Amniotic epithelial cell (primary cell): ENCODE measurements at regions not wholly inside any gene's neighbourhood (a gene's known extent, or its start where the extent isn't known, plus 50 kb on each side); places are given as distances from the start of the nearest gene placed in this dataset.
"Not testable (repeated sequence)": the region's sequence is repeated elsewhere in the genome, so short reads cannot be mapped to it uniquely, and the experiment has no call there.

Experiments used
- DNase-seq: peaks from one replicate; pipeline ENCODE4 v3.0.0-alpha.2; 2010; ENCODE audit warnings: low read depth

DNA sequence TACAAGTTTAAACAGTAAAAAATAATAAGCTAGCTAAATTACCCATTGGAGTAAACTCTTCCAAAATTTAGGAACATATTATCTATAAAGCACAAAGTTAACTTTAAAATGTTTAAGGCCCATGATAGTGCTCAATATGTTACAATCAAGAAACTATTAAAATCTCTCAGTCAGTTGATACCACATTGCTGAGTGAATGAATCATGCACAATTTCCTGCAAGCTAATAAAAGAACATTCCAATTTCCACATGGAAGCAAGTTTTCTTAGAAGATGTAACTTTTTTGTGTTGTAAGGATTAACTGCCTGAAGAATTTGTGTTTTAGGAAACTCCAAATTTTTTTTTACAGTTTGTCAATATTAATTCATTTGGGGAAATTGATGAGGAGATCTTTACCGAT is 666.6 kb downstream of the SLITRK1 start:
- DNase-seq, result peak; percentile 54

GRCh38 chr13:83214452-83214851 is 667.8 kb downstream of the SLITRK1 start:
- DNase-seq, result no peak

GRCh38 chr13:83211301-83211700 is 671.0 kb downstream of the SLITRK1 start:
- no peak for DNase-seq

DNA sequence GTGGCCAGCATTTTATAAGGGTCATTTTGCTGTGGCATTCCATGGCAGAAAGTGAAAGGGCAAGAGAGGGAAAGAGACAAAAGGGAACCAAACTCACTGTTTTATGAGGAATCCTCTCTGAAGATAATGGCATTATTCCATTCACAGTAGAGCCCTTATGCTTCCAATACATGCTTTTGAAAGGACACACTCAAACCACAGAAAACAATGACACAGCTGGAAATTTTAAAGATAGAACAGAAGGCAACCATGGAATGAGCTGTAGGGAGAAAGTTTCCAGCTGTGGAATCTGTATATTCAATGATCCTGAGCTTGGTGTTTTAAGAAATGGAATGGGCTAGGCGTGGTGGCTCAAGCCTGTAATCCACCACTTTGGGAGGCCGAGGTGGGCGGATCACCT is 677.4 kb downstream of the SLITRK1 start:
- DNase-seq, result no peak

GRCh38 chr13:83201506-83201905 is 680.8 kb downstream of the SLITRK1 start:
- no peak for DNase-seq

DNA sequence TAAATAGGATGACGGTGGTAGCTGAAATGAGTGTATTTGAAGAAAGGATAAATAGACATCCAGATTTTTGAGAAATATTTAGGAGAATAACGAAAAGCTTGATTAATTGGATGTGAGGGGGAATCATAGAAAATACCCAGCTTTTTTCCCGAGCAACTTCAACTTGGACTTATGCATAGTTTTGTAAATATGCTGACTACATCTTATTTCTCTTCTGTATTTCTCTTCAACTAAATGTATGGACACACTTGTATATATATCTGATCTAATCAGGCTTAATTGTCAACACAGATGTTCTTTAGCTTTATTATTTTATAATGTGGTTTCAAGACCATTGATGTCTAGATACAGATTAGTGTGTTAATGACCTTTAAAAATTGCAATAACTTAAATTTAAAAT is 685.0 kb downstream of the SLITRK1 start:
- DNase-seq, result no peak

- peak; percentile 51 for DNase-seq
Measured at GRCh38 chr13:83190020-83190419, 692.3 kb downstream of the SLITRK1 start.

DNA sequence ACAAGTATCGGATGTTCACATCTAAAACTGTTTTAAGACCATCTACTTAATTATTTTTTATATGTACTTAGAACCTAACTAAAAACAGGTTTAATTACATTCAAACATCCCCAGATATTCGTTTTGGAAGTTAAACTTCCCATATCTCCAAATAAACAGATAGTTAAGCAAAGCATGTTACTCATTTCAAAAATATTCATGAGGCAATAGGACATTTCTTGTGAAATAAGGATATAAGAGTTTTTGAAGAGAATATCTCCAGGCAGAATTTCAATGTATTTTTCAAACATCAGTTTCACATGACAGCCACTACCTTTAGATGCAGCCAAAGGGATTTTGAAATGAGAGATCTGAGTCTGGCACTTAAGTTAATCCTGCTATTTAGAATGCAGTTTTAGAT is 697.5 kb downstream of the SLITRK1 start:
- DNase-seq, result peak; percentile 62

DNA sequence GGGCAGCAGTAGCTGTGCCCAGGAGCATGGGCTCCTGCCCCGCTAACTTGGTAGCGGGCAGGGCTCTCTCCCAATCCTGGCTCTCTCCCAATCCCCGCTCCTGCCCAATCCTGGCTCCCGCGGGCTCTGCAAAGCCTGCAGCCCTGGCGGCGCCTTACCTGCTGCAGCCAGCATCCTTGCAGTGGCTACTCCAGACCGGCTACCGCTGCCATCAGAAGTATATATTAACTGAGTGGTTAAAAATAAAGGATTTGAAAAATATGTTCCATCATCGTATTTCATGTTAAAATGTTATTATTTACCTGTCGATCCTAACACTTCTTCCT is 698.2 kb downstream of the SLITRK1 start:
- DNase-seq, result no peak

GRCh38 chr13:83183439-83184149 is 698.7 kb downstream of the SLITRK1 start:
- no peak for DNase-seq

DNA sequence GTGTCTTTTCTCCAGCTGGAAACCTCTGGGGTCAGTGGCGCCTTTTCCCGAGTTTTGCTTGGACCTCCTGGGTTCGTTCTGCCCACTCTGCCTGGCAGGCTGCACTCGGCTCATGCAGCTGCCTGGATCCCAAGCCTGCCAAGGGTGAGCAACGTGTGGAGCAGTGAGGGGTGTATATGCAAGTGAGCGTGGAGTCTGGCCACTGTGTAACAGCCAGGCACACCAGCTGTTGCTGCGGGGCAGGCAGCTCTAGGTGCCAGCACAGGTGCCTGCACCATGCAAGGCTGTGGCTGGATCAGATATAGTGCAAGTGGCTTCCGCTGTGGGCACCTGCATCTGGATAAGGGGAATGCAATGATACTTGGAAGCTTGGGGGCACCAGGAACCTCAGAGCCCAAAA is 699.4 kb downstream of the SLITRK1 start:
- no peak for DNase-seq

- no peak for DNase-seq
Measured at GRCh38 chr13:83178008-83178407, 704.3 kb downstream of the SLITRK1 start.

- no peak for DNase-seq
Measured at GRCh38 chr13:83168590-83168989, 713.7 kb downstream of the SLITRK1 start.

DNA sequence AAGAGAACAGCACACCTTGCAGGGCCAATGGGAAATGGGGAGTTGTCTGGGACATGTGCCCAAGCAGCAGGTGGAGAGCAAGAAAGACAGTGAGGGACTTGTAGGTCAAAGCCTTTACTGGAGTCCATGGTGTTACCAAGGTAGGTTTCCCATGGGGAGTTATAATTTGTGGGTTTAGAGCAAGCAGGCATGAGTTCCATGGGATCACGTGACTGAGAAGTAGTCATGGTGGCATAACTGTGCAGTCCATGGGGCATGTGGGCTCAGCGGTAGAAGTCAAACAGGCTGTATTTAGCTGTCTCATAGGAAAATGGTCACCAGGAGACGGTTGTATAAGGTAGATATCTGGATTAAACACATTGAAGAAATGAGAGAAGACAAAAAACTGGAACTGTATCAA is 715.1 kb downstream of the SLITRK1 start:
- DNase-seq, result no peak

GRCh38 chr13:83166550-83166949 is 715.7 kb downstream of the SLITRK1 start:
- DNase-seq, result no peak

DNA sequence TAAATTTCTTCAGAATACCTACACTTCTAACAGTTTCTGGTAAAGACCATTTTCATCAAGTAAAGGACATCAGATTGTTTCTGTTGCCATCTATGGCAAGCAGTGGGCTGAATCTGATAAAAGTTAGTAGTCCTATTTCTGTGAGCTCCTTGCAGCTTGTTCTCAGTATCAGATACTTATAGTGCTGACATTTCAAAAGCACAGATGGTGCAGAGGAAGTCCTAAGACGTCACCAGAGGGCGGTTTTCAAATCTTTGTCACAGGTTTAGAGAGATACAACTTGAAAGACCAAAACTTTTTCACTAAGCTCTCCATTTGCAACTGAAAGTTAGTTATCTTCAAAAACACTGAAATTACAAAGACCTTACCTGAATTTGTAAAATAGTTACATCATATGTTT is 719.8 kb downstream of the SLITRK1 start:
- DNase-seq, result no peak

GRCh38 chr13:83153848-83154247 is 728.4 kb downstream of the SLITRK1 start:
- DNase-seq, result no peak

DNA sequence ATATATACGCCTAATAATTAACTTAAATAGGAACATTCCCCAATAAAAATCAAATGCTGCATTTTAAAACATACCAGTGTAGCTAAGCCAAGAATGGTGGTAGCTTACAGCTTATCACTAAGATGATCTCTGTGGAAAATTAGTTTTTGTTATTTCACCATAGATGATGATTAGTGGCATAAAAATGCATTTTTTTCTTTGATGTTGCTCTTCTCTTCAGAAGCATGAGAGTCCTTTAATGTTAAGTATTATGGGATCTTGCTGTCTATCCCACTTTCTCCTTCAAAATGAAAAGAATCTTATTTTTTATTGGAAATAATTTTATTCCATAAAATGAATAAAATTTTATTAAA is 731.0 kb downstream of the SLITRK1 start:
- DNase-seq, result peak; percentile 40

DNA sequence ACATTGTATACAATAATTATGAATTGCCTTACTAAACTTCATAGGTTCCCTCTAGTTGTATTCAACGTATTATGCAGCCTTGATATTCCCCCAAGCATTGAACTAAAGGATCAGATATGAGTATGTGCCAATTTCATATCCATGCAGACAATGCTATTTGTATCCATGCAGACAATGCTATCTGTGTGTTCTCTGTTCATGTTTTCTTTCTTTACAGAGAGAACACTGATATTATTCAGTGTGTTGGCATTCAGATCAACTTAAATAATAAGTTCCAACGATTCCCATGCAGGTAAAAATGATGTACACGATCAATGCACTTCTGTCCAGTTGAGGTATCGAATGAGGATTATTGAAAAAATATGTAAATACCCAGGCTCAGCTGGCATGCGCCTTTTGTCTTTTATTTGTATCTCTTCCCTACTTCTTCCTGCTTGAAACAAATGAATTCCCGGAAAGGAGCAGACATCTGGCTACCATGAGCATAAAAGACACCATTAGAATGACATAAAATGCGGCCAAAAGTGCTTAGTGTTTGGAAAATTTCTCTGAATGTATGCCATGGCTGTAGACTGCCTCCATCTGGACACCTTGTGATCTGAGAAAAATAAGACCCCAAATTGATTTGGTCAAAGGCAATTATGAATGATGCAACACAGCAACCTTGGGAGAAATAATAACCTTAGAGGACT is 731.5 kb downstream of the SLITRK1 start:
- DNase-seq, result peak; percentile 1

DNA sequence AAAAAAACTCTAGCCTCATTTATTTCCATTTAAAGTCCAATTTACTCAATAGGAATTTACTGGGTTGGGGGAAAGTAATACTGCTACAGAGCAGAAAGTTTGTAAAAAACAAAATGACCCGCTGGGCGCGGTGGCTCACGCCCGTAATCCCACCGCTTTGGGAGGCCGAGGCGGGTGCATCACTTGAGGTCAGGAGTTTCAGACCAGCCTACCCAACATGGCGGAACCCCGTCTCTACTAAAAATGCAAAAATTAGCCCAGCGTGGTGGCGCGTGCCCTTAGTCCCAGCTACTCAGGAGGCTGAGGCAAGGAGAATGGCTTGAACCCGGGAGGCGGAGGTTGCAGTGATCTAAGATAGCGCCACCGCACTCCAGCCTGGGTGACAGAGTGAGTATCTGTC is 745.6 kb downstream of the SLITRK1 start:
- no peak for DNase-seq

DNA sequence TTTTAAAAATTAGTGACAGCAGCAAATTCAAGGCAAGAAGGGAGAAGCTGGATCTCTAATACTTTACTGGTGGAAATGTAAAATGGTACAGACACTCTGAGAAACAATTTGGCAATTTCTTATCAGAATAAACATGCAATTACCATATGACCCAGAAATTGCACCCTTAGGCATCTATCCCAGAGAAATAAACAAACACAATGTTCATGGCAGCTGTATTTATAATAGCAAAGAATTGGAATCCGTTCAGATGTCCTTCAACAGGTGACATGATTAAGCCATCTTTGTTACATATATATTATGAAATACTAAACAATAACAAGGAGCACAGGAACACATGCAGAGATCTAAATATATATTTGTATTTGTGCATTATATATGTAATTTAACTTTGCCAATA is 756.5 kb downstream of the SLITRK1 start:
- no peak for DNase-seq

- DNase-seq, result no peak
Measured at GRCh38 chr13:83121896-83122295, 760.4 kb downstream of the SLITRK1 start.

DNA sequence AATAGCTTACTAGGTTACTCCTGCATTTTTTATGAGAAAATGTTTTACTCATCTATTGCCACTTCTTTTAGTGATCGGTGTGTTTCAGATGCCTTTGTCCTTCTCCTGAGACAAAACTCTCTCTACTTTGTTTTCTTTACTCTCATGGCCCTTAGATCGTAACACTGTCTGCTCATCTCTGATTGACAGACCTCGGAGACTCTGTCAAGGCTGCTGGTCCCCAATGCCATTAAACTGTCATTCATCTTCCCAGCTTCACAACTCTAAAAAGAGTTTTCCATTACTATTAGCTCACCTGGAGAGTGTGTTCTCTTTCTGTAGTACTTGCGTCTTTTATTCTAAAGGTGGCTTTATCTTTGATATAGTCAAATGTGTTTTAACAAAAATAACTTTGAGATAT is 765.2 kb downstream of the SLITRK1 start:
- no peak for DNase-seq

DNA sequence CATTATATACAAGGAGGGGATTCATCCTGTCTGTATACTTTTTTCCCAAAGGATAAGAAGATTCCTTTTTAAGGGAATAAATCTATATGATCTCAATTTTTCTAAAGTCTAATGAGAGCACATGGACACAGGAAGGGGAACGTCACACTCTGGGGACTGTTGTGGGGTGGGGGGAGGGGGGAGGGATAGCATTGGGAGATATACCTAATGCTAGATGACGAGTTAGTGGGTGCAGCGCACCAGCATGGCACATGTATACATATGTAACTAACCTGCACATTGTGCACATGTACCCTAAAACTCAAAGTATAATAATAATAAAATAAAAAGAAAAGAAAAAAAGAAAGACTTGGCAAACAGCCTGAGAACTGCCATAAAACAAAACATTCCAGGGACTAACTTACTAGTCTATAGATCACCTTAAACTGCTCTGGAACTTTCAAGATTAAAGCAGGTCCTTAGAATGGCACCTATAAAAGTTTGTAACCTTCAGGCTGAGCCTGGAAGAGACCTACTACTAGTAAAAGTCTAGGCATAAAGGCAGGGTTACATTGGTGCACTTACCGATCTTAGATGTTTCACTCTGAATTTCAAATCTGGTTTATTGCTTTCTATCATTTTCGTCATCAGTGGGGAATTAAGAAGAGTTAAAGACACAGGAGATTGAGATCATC is 780.6 kb downstream of the SLITRK1 start:
- not testable (repeated sequence) for DNase-seq
